WTC11 (cell line): ENCODE measurements at regions not wholly inside any gene's neighbourhood (a gene's known extent, or its start where the extent isn't known, plus 50 kb on each side); places are given as distances from the start of the nearest gene placed in this dataset.

Experiments used
- ETV6 ChIP-seq: sonication (generic); formaldehyde crosslinking; IDR thresholded peaks from 2 replicates; pipeline ENCODE4 v1.8.1; 2022; ENCODE audit warnings: mild to moderate bottlenecking, missing genetic modification reagents
- NFE2L1 ChIP-seq: sonication (generic); formaldehyde crosslinking; IDR thresholded peaks from 2 replicates; pipeline ENCODE4 v1.8.1; 2023; ENCODE audit warnings: missing genetic modification reagents
- ZNF232 ChIP-seq: sonication (generic); formaldehyde crosslinking; IDR thresholded peaks from 2 replicates; pipeline ENCODE4 v1.8.0; 2022; ENCODE audit warnings: mild to moderate bottlenecking, missing genetic modification reagents
- ZNF416 ChIP-seq: fragments of 250-450 bp; sonication (Bioruptor Pico); IDR thresholded peaks from 2 replicates; pipeline ENCODE4 v1.9.0; 2021; ENCODE audit warnings: mild to moderate bottlenecking, inconsistent platforms
- TF ChIP-seq, protein P1 (sequence below): sonication (generic); formaldehyde crosslinking; IDR thresholded peaks from 2 replicates; pipeline ENCODE4 v1.8.1; 2023; ENCODE audit warnings: mild to moderate bottlenecking, missing genetic modification reagents, moderate library complexity
- TF ChIP-seq, protein P2 (sequence below): fragments of 200-600 bp; IDR thresholded peaks from 2 replicates; pipeline ENCODE4 v1.8.0; 2022; ENCODE audit warnings: antibody characterized with exemption
- TF ChIP-seq, protein P3 (sequence below): sonication (generic); formaldehyde crosslinking; IDR thresholded peaks from 2 replicates; pipeline ENCODE4 v1.8.1; 2022; ENCODE audit warnings: low read depth, missing genetic modification reagents, borderline replicate concordance
- TF ChIP-seq, protein P4 (sequence below): fragments of 250-450 bp; sonication (Bioruptor Pico); IDR thresholded peaks from 2 replicates; pipeline ENCODE4 v1.8.0; 2021; ENCODE audit warnings: mild to moderate bottlenecking
- TF ChIP-seq, protein P5 (sequence below): sonication (generic); formaldehyde crosslinking; IDR thresholded peaks from 2 replicates; pipeline ENCODE4 v1.8.1; 2023; ENCODE audit warnings: mild to moderate bottlenecking, moderate library complexity, missing genetic modification reagents
- TF ChIP-seq, protein P6 (sequence below): sonication (generic); formaldehyde crosslinking; IDR thresholded peaks from 2 replicates; pipeline ENCODE4 v1.8.1; 2022; ENCODE audit warnings: missing genetic modification reagents, borderline replicate concordance

DNA sequence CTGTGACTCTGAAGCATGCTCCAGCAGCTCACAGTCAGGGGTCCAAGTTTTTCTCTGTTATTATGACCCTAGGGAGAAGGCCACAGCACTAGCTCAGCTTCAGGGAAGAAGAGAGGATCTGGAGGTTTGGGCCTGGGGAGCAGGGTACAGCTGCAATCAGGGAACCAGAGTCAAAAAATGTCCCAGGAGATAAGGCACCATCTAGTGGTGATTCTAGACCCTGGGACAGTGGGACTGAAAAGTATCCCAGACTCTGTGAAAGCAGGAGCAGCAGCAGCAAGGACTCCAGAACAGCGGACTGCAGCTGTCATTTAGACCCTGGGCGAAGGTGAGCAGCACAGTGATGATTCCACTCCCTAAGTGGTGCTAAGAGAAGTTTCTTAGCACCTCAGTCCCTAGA is 278.4 kb upstream of the DDX18 start:
- TF ChIP-seq, protein P1, sequence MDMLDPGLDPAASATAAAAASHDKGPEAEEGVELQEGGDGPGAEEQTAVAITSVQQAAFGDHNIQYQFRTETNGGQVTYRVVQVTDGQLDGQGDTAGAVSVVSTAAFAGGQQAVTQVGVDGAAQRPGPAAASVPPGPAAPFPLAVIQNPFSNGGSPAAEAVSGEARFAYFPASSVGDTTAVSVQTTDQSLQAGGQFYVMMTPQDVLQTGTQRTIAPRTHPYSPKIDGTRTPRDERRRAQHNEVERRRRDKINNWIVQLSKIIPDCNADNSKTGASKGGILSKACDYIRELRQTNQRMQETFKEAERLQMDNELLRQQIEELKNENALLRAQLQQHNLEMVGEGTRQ: no peak
- TF ChIP-seq, protein P2, sequence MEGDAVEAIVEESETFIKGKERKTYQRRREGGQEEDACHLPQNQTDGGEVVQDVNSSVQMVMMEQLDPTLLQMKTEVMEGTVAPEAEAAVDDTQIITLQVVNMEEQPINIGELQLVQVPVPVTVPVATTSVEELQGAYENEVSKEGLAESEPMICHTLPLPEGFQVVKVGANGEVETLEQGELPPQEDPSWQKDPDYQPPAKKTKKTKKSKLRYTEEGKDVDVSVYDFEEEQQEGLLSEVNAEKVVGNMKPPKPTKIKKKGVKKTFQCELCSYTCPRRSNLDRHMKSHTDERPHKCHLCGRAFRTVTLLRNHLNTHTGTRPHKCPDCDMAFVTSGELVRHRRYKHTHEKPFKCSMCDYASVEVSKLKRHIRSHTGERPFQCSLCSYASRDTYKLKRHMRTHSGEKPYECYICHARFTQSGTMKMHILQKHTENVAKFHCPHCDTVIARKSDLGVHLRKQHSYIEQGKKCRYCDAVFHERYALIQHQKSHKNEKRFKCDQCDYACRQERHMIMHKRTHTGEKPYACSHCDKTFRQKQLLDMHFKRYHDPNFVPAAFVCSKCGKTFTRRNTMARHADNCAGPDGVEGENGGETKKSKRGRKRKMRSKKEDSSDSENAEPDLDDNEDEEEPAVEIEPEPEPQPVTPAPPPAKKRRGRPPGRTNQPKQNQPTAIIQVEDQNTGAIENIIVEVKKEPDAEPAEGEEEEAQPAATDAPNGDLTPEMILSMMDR: no peak; the same call in 1 of the 2 replicates
- TF ChIP-seq, protein P3, sequence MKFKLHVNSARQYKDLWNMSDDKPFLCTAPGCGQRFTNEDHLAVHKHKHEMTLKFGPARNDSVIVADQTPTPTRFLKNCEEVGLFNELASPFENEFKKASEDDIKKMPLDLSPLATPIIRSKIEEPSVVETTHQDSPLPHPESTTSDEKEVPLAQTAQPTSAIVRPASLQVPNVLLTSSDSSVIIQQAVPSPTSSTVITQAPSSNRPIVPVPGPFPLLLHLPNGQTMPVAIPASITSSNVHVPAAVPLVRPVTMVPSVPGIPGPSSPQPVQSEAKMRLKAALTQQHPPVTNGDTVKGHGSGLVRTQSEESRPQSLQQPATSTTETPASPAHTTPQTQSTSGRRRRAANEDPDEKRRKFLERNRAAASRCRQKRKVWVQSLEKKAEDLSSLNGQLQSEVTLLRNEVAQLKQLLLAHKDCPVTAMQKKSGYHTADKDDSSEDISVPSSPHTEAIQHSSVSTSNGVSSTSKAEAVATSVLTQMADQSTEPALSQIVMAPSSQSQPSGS (CRISPR knock-in tag): no peak
- TF ChIP-seq ZNF416 (CRISPR knock-in tag) (no peak), ZNF232 (no peak), NFE2L1 (no peak), ETV6 (no peak)
- TF ChIP-seq, protein P4, sequence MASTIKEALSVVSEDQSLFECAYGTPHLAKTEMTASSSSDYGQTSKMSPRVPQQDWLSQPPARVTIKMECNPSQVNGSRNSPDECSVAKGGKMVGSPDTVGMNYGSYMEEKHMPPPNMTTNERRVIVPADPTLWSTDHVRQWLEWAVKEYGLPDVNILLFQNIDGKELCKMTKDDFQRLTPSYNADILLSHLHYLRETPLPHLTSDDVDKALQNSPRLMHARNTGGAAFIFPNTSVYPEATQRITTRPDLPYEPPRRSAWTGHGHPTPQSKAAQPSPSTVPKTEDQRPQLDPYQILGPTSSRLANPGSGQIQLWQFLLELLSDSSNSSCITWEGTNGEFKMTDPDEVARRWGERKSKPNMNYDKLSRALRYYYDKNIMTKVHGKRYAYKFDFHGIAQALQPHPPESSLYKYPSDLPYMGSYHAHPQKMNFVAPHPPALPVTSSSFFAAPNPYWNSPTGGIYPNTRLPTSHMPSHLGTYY (CRISPR knock-in tag): no peak
- TF ChIP-seq, protein P5, sequence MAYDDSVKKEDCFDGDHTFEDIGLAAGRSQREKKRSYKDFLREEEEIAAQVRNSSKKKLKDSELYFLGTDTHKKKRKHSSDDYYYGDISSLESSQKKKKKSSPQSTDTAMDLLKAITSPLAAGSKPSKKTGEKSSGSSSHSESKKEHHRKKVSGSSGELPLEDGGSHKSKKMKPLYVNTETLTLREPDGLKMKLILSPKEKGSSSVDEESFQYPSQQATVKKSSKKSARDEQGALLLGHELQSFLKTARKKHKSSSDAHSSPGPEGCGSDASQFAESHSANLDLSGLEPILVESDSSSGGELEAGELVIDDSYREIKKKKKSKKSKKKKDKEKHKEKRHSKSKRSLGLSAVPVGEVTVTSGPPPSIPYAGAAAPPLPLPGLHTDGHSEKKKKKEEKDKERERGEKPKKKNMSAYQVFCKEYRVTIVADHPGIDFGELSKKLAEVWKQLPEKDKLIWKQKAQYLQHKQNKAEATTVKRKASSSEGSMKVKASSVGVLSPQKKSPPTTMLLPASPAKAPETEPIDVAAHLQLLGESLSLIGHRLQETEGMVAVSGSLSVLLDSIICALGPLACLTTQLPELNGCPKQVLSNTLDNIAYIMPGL (CRISPR knock-in tag): no peak
- TF ChIP-seq, protein P6, sequence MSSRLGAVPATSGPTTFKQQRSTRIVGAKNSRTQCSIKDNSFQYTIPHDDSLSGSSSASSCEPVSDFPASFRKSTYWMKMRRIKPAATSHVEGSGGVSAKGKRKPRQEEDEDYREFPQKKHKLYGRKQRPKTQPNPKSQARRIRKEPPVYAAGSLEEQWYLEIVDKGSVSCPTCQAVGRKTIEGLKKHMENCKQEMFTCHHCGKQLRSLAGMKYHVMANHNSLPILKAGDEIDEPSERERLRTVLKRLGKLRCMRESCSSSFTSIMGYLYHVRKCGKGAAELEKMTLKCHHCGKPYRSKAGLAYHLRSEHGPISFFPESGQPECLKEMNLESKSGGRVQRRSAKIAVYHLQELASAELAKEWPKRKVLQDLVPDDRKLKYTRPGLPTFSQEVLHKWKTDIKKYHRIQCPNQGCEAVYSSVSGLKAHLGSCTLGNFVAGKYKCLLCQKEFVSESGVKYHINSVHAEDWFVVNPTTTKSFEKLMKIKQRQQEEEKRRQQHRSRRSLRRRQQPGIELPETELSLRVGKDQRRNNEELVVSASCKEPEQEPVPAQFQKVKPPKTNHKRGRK (CRISPR knock-in tag): no peak
